ENCODE measurements at regions not wholly inside any gene's neighbourhood (a gene's known extent, or its start where the extent isn't known, plus 50 kb on each side); places are given as distances from the start of the nearest gene placed in this dataset.

DNA sequence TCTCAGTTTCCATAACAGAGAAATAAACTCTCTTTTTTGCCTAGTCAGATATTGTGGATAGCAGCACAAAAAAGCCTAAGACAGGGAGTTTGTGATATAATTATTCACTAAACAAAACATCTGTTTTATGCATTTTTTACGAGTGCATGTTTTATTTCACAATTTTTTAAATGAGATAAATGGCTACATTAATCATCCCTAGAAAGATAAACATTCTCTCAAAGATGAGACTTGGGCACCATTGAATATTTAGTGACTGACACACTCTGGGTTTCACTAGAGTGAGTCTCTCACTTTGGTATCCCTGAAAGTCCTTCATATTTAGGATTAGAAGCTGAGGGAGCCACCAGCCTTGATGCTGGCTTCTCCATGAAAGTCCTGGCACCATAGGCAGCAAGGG lies 74.3 kb upstream of the LRCH1 start:
- Histone ChIP-seq H3K9me3 (ENCODE audit: control insufficient read depth in 4 of 4, low read length in 3 of 4) (no peaks in the 10 kb centered on the region), H3K4me3 (ENCODE audit: low read depth in 1 of 3, low read length in 3 of 3) (no peak overlapping the region), H3K27ac (ENCODE audit: low read depth in 1 of 2, low read length in 2 of 2) (no peak overlapping the region), H3K4me1 (ENCODE audit: control insufficient read depth in 4 of 4, insufficient read depth in 4 of 4, low read length in 3 of 4) (no peaks in the 10 kb centered on the region), H3K36me3 (ENCODE audit: control insufficient read depth in 4 of 4, insufficient read depth in 3 of 4, low read depth in 1 of 4, low read length in 3 of 4) (no peaks in the 10 kb centered on the region), H3K9ac (ENCODE audit: low read depth in 1 of 2, low read length in 2 of 2) (no peak overlapping the region), H3K27me3 (ENCODE audit: control insufficient read depth in 4 of 4, insufficient read depth in 4 of 4, low read length in 3 of 4) (peaks cover 0 to 3% (median 0%) of the 10 kb centered on the region in 4 donors)
- 53% methylated on average over 1 of the region's 1 CpG for WGBS
- DNase-seq (ENCODE audit: low spot score): no peak
- no peak for TF ChIP-seq TAF1 (conservative IDR thresholded peaks at IDR 0.05)
- TF ChIP-seq, protein P1, sequence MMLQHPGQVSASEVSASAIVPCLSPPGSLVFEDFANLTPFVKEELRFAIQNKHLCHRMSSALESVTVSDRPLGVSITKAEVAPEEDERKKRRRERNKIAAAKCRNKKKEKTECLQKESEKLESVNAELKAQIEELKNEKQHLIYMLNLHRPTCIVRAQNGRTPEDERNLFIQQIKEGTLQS (IDR thresholded peaks at IDR 0.05): no peak
- TF ChIP-seq, protein P2, sequence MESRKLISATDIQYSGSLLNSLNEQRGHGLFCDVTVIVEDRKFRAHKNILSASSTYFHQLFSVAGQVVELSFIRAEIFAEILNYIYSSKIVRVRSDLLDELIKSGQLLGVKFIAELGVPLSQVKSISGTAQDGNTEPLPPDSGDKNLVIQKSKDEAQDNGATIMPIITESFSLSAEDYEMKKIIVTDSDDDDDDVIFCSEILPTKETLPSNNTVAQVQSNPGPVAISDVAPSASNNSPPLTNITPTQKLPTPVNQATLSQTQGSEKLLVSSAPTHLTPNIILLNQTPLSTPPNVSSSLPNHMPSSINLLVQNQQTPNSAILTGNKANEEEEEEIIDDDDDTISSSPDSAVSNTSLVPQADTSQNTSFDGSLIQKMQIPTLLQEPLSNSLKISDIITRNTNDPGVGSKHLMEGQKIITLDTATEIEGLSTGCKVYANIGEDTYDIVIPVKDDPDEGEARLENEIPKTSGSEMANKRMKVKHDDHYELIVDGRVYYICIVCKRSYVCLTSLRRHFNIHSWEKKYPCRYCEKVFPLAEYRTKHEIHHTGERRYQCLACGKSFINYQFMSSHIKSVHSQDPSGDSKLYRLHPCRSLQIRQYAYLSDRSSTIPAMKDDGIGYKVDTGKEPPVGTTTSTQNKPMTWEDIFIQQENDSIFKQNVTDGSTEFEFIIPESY (IDR thresholded peaks at IDR 0.05): no peak
- TF ChIP-seq GABPA (IDR thresholded peaks at IDR 0.05 in 1 of 2, conservative IDR thresholded peaks at IDR 0.05 in 1 of 2): no peak
- no peak for TF ChIP-seq FOXA2 (IDR thresholded peaks at IDR 0.05)
- TF ChIP-seq, protein P3, sequence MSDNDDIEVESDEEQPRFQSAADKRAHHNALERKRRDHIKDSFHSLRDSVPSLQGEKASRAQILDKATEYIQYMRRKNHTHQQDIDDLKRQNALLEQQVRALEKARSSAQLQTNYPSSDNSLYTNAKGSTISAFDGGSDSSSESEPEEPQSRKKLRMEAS (IDR thresholded peaks at IDR 0.05): no peak
- TF ChIP-seq RXRA (IDR thresholded peaks at IDR 0.05): no peak
- TF ChIP-seq SP1 (IDR thresholded peaks at IDR 0.05): no peak
- no peak for TF ChIP-seq JUND (IDR thresholded peaks at IDR 0.05)
- no peak for TF ChIP-seq HNF4G (IDR thresholded peaks at IDR 0.05)
- no peak for TF ChIP-seq YY1 (IDR thresholded peaks at IDR 0.05)
- no peak for TF ChIP-seq RAD21 (IDR thresholded peaks at IDR 0.05)
- TF ChIP-seq NR2F2 (IDR thresholded peaks at IDR 0.05): no peak
- TF ChIP-seq HNF4A (conservative IDR thresholded peaks at IDR 0.05): no peak
- TF ChIP-seq, protein P4, sequence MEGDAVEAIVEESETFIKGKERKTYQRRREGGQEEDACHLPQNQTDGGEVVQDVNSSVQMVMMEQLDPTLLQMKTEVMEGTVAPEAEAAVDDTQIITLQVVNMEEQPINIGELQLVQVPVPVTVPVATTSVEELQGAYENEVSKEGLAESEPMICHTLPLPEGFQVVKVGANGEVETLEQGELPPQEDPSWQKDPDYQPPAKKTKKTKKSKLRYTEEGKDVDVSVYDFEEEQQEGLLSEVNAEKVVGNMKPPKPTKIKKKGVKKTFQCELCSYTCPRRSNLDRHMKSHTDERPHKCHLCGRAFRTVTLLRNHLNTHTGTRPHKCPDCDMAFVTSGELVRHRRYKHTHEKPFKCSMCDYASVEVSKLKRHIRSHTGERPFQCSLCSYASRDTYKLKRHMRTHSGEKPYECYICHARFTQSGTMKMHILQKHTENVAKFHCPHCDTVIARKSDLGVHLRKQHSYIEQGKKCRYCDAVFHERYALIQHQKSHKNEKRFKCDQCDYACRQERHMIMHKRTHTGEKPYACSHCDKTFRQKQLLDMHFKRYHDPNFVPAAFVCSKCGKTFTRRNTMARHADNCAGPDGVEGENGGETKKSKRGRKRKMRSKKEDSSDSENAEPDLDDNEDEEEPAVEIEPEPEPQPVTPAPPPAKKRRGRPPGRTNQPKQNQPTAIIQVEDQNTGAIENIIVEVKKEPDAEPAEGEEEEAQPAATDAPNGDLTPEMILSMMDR (IDR thresholded peaks at IDR 0.05; ENCODE audit: low read depth, low read length, missing input control): no peak
- no peak for TF ChIP-seq EGR1 (IDR thresholded peaks at IDR 0.05; ENCODE audit: low read depth in 2 of 2)
- TF ChIP-seq, protein P5, sequence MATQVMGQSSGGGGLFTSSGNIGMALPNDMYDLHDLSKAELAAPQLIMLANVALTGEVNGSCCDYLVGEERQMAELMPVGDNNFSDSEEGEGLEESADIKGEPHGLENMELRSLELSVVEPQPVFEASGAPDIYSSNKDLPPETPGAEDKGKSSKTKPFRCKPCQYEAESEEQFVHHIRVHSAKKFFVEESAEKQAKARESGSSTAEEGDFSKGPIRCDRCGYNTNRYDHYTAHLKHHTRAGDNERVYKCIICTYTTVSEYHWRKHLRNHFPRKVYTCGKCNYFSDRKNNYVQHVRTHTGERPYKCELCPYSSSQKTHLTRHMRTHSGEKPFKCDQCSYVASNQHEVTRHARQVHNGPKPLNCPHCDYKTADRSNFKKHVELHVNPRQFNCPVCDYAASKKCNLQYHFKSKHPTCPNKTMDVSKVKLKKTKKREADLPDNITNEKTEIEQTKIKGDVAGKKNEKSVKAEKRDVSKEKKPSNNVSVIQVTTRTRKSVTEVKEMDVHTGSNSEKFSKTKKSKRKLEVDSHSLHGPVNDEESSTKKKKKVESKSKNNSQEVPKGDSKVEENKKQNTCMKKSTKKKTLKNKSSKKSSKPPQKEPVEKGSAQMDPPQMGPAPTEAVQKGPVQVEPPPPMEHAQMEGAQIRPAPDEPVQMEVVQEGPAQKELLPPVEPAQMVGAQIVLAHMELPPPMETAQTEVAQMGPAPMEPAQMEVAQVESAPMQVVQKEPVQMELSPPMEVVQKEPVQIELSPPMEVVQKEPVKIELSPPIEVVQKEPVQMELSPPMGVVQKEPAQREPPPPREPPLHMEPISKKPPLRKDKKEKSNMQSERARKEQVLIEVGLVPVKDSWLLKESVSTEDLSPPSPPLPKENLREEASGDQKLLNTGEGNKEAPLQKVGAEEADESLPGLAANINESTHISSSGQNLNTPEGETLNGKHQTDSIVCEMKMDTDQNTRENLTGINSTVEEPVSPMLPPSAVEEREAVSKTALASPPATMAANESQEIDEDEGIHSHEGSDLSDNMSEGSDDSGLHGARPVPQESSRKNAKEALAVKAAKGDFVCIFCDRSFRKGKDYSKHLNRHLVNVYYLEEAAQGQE (IDR thresholded peaks at IDR 0.05): no peak
- no peak for TF ChIP-seq FOXA1 (IDR thresholded peaks at IDR 0.05)
